ENCODE measurements at regions not wholly inside any gene's neighbourhood (a gene's known extent, or its start where the extent isn't known, plus 50 kb on each side); places are given as distances from the start of the nearest gene placed in this dataset.

GRCh38 chr18:28791101-28791500 is 614.2 kb upstream of the CDH2 start:
- no peak for TF ChIP-seq ZSCAN20 (CRISPR knock-in tag; IDR thresholded peaks at IDR 0.05)
- no peak for TF ChIP-seq ZFP36 (IDR thresholded peaks at IDR 0.05; ENCODE audit: borderline replicate concordance, partially characterized antibody)
- TF ChIP-seq CHD4 (IDR thresholded peaks at IDR 0.05; ENCODE audit: borderline replicate concordance) = no peak
- no peak for TF ChIP-seq USF2 (IDR thresholded peaks at IDR 0.05)
- TF ChIP-seq CTCF (IDR thresholded peaks at IDR 0.05) = no peak
- no peak for TF ChIP-seq TFCP2L1 (CRISPR knock-in tag; IDR thresholded peaks at IDR 0.05)
- TF ChIP-seq POLR2A (IDR thresholded peaks at IDR 0.05; ENCODE audit: low read length) = no peak
- no peak for TF ChIP-seq FOSL2 (IDR thresholded peaks at IDR 0.05)
- no peak for TF ChIP-seq FOSL2 (CRISPR knock-in tag; IDR thresholded peaks at IDR 0.05)
- no peak for TF ChIP-seq PHF8 (IDR thresholded peaks at IDR 0.05; ENCODE audit: borderline replicate concordance, low read depth)
- no peak for TF ChIP-seq MAX (IDR thresholded peaks at IDR 0.05)
- TF ChIP-seq BHLHE40 (IDR thresholded peaks at IDR 0.05; ENCODE audit: low read depth, low read length) = no peak
- TF ChIP-seq CBX2 (IDR thresholded peaks at IDR 0.05; ENCODE audit: borderline replicate concordance, low read depth) = no peak
- no peak for TF ChIP-seq MYC (IDR thresholded peaks at IDR 0.05; ENCODE audit: borderline replicate concordance, low read length)
- TF ChIP-seq EP300 (IDR thresholded peaks at IDR 0.05) = no peak
